AG08396 (cell line): ENCODE measurements at regions not wholly inside any gene's neighbourhood (a gene's known extent, or its start where the extent isn't known, plus 50 kb on each side); places are given as distances from the start of the nearest gene placed in this dataset.

Experiments used
- DNase-seq: peaks from one replicate; pipeline ENCODE4 v3.0.0; 2012; ENCODE audit warnings: low spot score, mixed read lengths

DNA sequence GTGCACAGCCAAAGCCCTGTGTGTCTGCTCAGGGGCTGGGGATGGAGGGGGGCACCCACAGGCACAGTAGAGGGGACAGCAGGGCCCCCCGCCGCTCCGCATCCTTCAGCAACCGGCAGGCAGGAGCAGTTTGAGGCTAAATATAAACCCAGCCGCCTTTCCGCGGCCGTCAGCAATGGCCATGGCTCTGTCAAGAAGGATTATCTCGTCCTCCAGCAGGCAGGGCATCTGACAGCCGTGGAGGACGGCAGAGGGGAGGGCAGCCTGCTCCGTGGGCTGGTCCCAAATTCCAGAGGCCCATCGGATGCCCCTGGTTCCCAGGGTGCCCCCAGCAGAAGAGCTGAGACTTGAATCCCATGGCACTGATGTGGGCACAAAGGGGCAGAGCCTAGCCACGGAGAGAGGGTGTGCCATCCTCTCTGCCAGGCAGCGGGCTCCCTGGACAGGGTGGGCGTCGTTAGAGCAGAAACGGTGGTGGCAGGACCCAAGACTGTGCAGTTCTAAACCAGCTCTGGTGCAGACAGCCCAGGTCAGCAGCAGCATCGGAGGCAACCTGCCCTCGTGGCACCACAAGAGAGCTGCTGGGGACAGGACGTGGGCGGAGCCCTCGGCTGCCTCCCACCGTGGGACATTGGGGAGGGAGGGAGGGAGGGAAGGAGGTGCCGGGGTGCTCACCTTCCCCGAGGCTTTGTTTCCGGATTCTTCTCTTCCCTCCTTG is 198.8 kb upstream of the CIBAR2 start:
- DNase-seq, result no peak

DNA sequence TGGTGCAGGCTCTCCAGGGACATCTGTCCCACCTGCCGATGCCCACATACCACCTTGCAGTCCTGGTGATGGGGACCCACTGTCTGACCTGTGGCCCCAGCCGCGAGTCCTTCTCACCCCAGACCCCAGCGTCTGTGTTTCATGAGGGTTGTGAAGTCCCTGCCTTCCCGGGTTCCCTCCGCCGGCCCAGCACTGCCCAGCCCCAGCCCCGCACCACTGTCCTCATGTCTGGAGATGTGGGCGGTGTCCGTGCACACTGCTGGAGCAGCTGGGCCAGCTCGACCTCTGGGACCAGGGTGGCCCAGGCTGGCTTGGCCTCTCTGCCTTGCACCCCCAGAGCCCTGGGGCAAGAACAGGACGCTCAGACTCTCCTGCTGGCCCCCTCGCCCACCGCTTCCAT is 199.5 kb upstream of the CIBAR2 start:
- no peak for DNase-seq

DNA sequence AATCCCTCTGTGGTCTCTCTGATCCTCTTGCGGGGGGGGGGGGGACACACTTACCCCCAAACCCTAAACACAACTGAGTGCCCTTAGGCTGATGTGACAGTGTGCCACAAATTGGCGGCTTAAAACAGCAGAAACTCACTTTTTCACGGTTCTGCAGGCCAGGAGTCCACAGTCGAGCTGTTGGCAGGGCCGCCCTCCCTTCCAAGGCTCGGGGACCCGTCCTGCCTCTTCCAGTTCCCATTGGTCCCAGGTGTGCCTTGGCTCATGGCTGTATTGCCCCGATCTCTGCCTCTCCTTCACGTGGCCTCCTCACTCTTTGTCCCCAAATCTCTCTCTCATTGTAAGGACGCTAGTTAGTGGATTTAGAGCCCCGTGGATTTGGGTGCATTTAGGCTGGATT is 199.9 kb upstream of the CIBAR2 start:
- DNase-seq, result no peak

DNA sequence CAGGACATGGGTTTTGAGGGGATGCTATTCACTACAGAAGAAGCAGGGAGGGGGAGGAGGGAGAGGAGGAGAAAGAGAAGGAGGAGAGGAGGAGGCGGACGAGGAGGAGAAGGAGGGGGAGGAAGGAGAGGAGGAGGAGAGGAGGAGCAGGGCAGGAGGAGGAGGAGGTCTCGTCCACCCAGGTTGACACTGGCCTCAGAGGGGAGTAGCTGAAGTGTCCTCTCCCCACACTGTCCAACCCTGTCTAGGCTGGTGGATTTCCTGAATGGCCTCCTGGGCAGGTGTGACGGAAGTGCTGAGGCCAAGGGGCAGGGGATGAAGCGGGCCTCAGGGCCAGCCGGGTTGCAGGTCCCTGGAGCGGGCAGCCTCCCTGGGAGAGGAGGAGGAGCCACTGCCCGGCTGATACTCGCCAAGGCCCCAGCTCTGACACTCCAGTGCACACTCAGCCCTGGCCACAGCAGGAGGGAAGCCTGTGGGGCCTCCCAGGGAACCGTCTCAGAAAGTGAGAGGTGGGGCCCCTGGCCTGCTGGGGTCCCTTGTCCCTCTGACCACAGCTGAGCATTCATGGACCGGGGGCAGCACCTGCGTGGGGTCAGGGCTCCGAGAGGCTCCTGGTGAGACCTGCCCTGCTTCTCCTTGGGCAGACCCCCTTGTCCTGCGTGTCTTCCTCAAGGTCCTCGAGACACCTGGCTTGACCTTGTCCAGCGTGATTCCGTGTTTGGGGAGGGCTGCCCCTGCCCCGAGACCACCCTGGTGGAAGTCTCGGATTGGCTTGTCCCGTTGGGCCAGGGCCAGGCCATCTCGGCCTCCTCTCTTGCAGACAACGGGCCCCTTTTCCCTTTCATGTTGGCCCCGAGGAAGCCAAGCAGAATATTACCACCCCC is 200.6 kb upstream of the CIBAR2 start:
- DNase-seq, result no peak

DNA sequence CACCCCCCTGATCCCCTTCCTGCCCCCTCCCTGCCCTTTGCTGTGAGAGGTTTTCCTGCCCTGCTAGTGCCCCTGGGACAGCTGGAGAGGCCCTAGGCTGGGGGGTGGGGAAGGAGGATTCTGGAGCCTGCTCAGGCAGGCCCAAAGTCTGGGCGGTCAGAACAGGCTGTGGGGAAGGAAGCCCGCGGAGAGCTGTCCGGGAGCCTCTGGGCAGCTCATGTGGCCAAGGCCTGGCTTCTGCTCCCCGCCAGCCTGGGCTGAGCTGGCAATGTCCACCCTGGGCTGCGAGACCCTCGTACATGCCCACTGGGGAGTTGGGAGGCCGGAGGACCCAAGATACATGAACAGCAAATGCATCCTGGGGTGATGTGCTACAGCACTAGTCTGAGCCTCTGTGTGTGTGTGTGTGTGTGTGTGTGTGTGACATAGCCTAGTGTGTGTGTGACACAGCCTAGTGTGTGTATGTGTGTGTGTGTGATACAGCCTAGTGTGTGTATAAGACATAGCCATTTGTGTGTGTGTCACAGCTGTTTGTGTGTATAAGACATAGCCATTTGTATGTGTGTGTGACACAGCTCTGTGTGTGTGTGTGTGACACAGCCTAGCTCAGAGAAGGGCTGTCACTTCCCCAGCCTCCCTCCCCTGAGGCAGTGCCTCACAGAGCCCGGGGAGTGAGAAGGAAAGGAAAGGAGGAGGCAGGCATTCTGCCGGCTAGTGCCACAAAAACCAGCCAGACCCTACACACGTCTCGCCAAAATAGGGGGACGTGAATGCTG is 201.4 kb upstream of the CIBAR2 start:
- no peak for DNase-seq

DNA sequence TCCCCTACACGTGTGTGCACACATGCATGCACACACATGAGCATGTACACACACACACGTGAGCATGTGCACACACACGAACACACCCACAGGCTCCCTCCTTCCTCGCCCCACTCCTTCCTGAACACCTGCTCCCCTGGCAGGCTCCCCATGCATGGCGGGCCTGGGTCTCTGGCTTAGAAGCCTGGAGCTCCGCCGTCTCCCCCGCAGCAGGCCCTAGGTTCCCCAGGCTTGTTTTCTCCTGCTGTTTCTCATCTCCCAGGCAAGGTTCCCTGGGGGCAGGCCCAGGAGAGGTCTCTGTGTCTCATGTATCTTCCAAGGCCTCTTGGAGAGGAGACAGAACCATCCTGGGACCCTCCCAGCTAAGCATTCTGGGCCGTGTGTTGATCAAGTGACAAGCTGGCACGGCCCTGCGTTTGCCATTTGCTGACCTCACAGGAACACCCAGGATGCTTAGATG is 202.3 kb upstream of the CIBAR2 start:
- no peak for DNase-seq

DNA sequence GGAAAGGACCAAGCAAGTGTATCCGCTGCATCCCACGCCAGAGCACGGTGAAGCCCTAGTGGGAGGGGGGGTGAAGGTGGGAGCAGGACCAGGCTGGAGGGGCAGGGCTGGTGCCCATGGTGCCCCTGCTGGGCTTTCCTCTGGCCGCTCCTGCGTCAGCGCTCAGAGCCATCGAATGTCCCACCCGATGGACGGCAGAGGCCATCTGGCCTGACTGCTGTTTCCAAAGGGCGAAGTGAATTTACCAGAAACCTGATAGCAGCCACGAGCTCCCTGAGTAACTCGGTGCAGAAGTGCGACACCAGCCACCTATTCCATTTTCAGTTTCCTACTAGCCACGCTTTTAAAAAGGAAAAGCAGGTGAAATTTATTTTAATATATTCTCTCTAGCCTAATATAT is 203.6 kb upstream of the CIBAR2 start:
- no peak for DNase-seq

DNA sequence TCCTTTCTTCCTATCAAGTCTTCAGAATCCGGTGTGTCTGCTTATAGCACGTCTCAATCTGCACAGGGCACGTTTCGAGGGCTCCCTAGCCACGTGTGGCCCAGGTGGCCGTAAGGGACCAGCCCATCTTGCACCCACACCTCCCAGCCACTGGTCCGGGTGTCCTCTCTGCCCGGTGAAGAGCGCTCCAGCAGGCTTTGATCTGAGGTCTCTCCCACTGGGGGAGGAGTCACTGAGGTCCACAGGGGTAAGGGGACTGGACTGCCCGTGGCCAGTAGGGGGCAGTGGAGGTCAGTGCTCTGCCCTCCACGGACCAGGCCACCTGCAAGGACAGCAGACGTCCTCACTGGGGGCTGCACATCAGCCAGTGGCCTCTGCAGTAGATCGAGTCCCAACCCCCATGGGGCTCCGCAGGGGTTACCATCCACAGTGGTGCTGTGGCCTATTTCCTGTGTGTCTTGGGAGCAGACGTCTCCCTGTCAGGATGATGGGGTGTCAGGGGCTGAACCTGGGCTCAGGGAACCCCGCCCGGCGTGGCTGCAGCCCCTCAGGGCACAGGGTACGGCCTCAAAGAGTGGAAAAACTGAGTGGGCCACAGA is 204.1 kb upstream of the CIBAR2 start:
- peak; percentile 80 for DNase-seq

DNA sequence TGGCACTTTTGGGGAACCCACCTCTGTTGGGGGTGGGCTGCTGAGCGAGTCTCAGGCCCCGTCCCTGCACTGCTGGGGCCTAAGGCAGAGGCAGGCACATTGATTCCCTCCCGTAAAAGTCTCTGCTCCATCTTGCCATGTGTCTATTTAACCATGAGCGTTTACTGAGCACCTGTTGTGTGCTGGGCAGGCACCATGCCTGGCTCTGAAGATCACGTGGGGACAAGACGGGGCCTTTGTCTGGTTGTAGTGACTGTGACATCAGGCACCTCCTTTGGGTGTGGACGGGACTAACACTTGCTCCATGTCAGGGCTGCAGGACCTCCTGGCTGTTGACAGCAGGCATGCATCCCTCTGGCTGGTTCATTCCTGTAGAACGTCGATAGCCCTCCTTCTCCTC is 204.7 kb upstream of the CIBAR2 start:
- no peak for DNase-seq

DNA sequence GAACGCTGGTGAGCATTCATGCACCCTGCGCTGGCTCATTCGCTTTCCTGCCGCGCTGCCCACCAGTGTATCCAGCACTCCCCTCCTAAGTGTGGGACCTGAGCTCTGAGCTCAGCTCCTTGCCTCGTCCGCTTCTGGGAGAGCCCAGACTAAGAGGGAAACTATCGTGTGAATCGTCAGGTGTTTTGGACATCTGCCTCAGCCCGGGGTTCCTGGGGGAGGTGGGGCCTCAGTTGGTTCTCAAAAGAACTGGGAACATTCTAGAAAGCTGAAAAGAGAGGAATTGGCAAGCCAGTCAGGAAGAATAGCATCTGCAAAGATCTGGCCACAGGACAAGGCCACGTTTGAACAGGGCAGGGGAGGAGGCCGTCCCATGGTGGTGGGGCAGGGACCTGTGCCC is 205.4 kb upstream of the CIBAR2 start:
- DNase-seq, result no peak

DNA sequence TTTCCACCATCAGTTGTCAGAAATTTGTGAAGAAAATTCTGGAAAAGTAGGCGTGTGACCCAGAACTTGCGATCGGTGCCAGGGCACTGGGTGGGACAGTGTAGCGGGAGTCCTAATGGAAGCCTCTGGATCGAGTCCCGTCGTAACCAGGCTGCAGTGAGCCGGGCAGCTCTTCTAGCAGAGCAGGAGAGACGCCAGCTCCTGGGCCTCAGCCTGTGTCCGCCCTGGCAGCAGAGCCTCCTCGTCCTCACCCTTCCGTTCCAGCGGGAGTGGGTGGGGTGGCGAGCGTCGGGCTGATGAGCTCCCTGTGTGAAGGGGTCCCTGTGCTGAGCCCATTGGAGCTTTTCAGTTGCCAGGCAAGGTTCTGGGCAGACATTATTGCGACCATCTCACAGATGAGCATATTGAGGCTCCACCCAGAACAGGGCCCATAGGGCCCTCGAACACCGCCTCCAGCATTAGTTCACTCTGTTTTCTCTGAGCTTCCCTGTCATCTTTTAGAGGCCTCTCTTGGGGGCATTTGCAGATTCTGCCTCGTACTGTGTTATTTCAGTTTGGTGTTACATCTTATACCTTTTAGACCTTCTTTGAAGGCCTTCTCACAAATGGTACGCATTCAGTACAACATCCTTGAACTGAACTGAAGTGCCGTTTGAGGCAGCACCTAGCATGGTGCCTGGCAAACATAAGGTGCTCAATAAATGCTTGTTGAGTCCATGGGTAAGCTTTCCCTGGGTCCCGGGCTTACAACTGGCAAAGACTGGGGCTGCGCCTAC is 207.1 kb upstream of the CIBAR2 start:
- no peak for DNase-seq

DNA sequence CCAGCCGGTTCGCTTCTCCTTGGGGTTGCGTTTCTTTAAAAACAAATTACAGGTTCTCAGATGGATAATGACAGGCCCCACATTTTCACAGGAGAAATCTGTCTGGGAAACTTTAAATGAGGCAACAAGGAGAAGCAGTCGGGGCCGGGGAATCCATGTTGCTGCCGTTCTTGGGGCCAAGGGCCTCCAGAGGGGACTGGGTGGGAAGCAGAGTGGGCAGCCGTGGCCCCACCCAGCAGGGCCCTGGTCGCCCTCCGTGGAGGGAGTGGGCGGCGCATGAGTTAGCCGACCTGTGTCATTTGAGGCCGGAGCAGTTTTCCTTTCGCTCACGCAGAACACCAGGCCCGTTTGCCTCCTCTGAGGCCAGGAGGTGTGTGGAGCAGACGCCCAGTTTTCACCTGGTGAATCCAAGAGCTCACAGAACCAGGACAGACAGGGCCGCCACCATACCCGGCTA is 207.7 kb upstream of the CIBAR2 start:
- no peak for DNase-seq

DNA sequence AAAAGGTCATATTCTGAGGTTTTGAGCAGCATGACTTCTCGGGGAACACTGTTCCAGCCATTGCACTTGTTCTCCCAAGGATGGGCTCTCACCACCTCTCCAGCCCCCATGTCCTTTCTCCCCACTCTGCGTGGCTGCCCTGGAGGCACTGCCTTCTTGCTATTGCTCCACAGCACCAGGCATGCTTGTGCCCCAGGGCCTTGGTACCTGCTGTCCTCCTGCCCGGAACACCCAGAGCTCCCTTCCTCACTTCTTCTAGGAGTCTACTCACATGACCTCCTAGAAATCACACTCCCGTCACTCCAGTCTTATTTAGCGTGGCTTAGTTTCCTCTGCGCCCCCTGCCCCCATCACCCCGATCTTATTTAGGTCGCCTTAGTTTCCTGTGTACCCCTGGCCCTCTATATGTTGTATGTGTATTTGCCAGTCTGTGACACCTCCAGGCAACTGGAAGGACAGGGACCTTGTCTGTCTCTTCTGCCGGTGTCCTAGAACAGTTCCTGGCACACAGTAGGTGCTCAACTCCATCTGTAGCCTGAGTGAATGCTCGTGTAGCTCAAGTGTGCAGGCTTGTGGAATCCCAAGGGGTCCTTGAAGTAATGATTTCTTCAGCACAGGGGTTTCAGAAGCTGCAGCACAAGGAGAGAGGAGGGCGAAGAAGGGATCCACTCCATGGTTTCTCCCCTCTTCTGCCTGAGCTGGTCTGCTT is 208.6 kb upstream of the CIBAR2 start:
- no peak for DNase-seq

DNA sequence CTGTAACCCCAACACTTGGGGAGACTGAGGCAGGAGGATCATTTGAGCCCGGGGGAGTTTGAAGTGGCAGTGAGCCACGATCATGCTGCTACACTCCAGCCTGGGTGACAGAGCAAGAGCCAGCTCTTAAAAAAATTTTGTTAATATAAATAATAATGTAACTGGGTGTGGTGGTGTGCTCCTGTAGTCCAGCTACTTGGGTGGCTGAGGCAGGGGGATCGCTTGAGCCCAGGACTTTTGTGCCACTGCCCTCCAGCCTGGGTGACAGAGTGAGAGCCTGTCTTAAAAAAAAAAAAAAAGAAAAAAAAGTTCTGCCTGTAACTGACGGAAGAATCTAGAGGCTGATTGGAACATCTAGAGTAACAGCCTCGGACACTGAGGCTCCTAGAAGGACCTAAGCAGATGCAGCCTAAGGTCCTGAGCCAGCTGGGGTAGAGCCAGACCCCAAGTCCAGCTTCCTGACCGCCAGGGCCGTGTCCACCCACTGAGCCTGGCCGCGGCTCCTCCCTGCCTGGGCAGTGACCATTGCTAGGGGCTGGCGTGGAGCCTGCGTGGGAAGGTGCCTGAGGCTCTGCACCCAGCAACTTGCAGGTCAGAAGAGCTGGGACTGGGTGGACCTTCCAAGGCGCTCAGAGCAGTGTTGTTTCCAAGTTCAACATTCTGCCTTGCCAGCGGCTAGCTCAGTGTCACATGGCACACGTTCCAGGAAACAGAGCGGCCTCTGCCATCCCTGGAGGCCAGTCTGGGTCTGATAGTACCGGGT is 209.4 kb upstream of the CIBAR2 start:
- DNase-seq, result peak; percentile 92

DNA sequence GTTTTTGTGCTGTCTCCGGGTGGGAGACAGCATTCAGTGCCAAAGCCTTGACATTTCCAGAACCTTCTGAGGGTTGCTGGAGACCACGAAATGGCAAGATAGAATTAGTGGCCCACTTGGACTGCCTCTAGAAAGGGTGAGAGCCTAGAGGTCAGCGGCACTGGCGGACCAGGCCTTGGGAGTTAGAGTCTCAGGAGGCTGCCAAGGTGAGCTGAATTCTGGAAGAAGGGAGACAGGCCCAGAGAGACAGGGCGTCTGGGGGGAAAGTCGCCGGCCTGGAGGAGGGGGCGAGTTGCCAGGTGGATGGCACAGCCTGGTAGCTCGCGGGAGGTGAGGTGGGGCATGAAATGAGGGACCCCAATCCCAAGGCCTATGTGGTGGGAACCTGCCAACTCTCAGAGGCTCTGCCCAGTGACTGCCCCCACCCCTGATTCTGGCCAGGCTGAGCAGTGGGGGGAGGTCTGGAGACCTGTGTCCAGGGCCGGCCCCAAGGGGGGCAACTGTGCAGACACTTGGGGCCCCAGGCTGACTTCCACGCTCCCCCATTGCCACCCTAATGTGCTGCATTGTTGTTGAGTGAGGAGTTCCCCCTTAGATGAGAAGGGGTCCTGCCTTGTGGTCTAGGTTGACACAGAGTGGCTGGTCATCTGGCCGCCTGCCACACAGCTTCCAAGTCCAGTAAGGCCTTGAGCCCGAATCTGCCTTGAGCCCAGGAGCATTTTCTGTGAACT is 211.1 kb upstream of the CIBAR2 start:
- no peak for DNase-seq

DNA sequence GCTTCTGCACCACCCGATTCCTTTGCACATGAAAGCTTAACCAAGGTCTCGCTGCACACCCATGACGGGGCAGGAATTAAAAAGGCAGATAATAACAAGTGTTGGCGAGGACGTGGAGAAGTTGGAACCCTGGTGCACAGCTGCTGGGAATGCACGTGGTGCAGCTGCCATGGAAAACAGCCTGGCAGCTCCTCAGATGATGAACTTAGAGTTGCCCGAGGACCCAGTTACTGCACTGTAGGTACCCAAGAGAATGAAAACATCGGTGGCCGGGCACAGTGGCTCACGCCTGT is 211.6 kb upstream of the CIBAR2 start:
- DNase-seq, result no peak

DNA sequence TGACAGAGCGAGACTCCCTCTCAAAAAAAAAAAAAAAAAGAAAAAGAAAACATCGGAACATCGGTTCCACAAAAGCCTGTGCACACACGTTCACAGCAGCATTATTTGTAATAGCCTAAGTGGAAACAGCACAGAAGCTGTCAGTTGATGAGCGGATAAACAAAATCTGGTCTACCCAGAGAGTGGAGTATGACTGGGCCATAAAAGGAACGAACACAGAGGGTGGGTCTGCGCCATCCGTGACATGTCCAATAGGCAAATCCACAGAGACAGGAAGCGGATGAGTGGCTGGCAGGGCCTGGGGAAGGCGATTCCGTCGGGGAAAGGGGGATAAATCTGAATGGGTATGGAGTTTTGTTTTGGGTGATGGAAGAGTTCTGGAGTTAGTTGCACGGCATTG is 212.2 kb upstream of the CIBAR2 start:
- DNase-seq, result no peak

DNA sequence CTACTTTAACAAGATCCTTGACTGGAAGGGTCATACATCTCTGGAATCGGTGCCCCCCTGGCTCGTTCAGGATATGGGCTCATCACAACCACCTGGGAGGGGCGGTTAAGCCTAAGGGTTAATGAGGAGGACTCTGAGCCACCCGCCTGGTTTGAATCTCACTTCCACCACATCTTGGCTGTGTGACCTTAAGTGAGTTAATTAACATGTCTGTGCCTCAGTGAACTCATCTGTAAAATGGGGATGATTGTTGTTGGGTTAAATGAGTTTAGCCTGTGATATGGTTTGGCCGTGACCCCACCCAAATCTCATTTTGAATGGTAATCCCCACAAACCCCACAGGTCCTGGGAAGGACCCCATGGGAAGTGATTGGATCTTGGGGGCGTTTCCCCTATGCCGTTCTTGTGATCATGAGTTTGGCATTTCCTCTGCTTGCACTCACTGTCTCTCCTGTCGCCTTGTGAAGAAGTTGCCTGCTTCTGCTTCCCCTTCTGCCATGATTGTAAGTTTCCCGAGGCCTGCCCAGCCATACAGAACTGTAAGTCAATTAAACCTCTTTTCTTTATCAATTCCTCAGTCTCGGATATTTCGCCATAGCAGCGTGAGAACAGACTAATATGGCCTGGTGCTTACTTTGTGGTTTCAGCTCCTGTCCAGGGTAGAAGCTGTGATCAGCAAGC is 214.0 kb upstream of the CIBAR2 start:
- no peak for DNase-seq

DNA sequence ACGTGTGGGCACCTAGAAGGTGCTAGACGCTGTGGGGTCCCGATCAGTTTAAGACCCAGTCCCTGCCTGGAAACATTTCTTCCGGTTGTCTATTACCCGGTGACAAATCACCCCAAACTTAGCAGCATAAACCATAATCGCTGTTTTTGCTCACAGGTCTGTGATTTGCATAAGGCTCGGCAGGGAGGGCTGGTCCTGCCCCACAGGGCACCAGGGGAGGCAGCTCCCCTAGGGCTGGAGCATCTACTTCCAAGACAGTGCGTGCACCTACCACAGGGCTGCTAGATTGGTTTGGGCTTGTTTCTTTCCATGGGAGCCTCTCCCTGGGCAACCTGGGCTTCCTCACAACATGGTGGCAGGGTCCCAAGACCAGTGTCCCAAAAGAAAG is 214.5 kb upstream of the CIBAR2 start:
- no peak for DNase-seq
